GM12872 (cell line): ENCODE measurements at regions not wholly inside any gene's neighbourhood (a gene's known extent, or its start where the extent isn't known, plus 50 kb on each side); places are given as distances from the start of the nearest gene placed in this dataset.

Source experiments
- CTCF ChIP-seq: IDR thresholded peaks from 3 replicates; pipeline ENCODE4 v1.5.1; 2011; ENCODE audit warnings: low read depth, mild to moderate bottlenecking, low read length, moderate library complexity; ENCODE audit not compliant: insufficient read depth

GRCh38 chr6:14584450-14584849 lies 466.9 kb downstream of the CD83 start:
- no peak for TF ChIP-seq CTCF

GRCh38 chr6:14585689-14586088 lies 468.1 kb downstream of the CD83 start:
- no peak for TF ChIP-seq CTCF

GRCh38 chr6:14589175-14589574 lies 471.6 kb downstream of the CD83 start:
- no peak for TF ChIP-seq CTCF

- no peak for TF ChIP-seq CTCF
Observed at GRCh38 chr6:14590586-14590985, 473.0 kb downstream of the CD83 start.

DNA sequence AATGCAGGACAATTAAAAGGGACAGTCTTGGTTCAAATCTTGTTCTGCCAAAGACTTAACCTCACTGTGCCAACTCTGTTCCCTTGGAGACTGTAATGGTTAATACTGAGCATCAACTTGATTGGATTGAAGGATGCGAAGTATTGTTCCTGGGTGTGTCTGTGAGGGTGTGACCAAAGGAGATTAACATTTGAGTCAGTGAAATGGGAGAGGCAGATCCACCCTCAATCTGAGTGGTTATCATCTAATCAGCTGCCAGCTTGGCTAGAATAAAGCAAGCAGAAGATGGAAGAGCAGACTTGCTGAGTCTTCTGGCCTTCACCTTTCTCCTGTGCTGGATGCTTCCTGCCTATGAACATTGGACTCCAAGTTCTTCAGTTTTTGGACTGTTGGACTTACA lies 474.4 kb downstream of the CD83 start:
- TF ChIP-seq CTCF, result no peak

- TF ChIP-seq CTCF, result no peak
Observed at GRCh38 chr6:14593286-14593685, 475.7 kb downstream of the CD83 start.

- no peak for TF ChIP-seq CTCF
Observed at GRCh38 chr6:14595751-14596150, 478.2 kb downstream of the CD83 start.

DNA sequence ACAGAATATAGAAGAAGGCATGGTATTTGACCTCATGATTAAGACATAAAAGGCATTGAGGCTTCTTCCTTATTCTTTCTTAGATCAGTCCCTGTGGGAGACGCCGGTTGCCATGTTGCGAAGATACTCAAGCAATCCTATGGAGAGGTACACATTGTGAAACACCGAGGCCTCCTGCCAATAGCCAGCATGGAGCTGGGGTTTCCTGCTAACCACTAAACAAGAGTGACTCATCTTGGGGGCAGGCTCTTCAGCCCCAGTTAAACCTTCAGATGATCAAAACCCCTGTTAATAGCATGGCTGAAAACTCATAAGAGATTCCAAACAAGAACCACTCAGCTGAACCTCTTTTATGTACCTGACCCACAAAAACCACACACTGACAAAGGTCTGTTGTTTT lies 478.8 kb downstream of the CD83 start:
- no peak for TF ChIP-seq CTCF
